A673 (cell line): ENCODE measurements at regions not wholly inside any gene's neighbourhood (a gene's known extent, or its start where the extent isn't known, plus 50 kb on each side); places are given as distances from the start of the nearest gene placed in this dataset.

Source experiments
- BruUV-seq: library from RNA; stranded (reverse); fragments of 400-500 nt; replicated peaks from 2 replicates; lab custom pipeline; 2021; lab: Mats Ljungman, UMichigan
- CTCF ChIA-PET: fragments of 300-600 bp; sonication (Branson Sonifier 250); formaldehyde crosslinking; loops from one replicate; lab custom pipeline; 2022; ENCODE audit warnings: antibody characterized with exemption; lab: Charles Lee
- POLR2A ChIA-PET: fragments of 300-600 bp; sonication (Branson Sonifier 250); formaldehyde crosslinking; loops from one replicate; lab custom pipeline; 2022; ENCODE audit warnings: antibody characterized with exemption; ENCODE audit not compliant: low non-redundant PET; lab: Charles Lee
- DNase-seq: peaks from one replicate; pipeline ENCODE4 v3.0.0-alpha.2; 2015; ENCODE audit warnings: low spot score
- H3K27ac ChIP-seq: fragments of 200-600 bp; sonication (generic); 2 replicates; pipeline ENCODE4 v1.5.1; 2016; ENCODE audit warnings: mixed run types, low read depth, mild to moderate bottlenecking, mixed read lengths, antibody characterized with exemption, low read length; ENCODE audit not compliant: poor library complexity, severe bottlenecking
- H3K27me3 ChIP-seq: fragments of 200-600 bp; sonication (generic); replicated peaks from 2 replicates; pipeline ENCODE4 v1.6.1; 2017; ENCODE audit warnings: mixed run types, low read depth, mild to moderate bottlenecking, mixed read lengths, antibody characterized with exemption, low read length; ENCODE audit not compliant: insufficient read depth, poor library complexity
- H3K36me3 ChIP-seq: fragments of 200-600 bp; sonication (generic); 2 replicates; pipeline ENCODE4 v1.6.1; 2016; ENCODE audit warnings: mixed run types, mild to moderate bottlenecking, mixed read lengths, antibody characterized with exemption, low read length; ENCODE audit not compliant: insufficient read depth, poor library complexity, severe bottlenecking
- H3K4me1 ChIP-seq: fragments of 200-600 bp; sonication (generic); 2 replicates; pipeline ENCODE4 v1.6.1; 2017; ENCODE audit warnings: mixed run types, mild to moderate bottlenecking, mixed read lengths, antibody characterized with exemption, low read length; ENCODE audit not compliant: insufficient read depth, poor library complexity, severe bottlenecking
- H3K4me3 ChIP-seq: fragments of 200-600 bp; sonication (generic); 2 replicates; pipeline ENCODE4 v1.5.1; 2016; ENCODE audit warnings: low read depth, mixed run types, mild to moderate bottlenecking, mixed read lengths, low read length; ENCODE audit not compliant: poor library complexity, severe bottlenecking
- H3K9me3 ChIP-seq: fragments of 200-600 bp; sonication (generic); 2 replicates; pipeline ENCODE4 v1.6.1; 2016; ENCODE audit warnings: mixed run types, low read depth, mild to moderate bottlenecking, mixed read lengths, antibody characterized with exemption, low read length; ENCODE audit not compliant: poor library complexity, severe bottlenecking
- EZH2 ChIP-seq: fragments of 200-600 bp; sonication (generic); IDR thresholded peaks from 2 replicates; pipeline ENCODE4 v1.6.1; 2017; ENCODE audit warnings: borderline replicate concordance, low read depth, mild to moderate bottlenecking, mixed read lengths, antibody characterized with exemption, low read length; ENCODE audit not compliant: poor library complexity, severe bottlenecking
- intact Hi-C: fragments of 100-400 bp; cut with micrococcal nuclease; formaldehyde crosslinking; loops from one replicate; pipeline ENCODE4 v1.10.0; 2022; ENCODE audit not compliant: unreplicated experiment
- TF ChIP-seq, protein P1 (sequence below): fragments of 300-800, 200-600 bp; sonication (generic); conservative IDR thresholded peaks from 2 replicates; pipeline ENCODE4 v1.5.1; 2017; ENCODE audit warnings: low read depth, mild to moderate bottlenecking, antibody characterized with exemption, low read length, moderate library complexity, mixed read lengths

DNA sequence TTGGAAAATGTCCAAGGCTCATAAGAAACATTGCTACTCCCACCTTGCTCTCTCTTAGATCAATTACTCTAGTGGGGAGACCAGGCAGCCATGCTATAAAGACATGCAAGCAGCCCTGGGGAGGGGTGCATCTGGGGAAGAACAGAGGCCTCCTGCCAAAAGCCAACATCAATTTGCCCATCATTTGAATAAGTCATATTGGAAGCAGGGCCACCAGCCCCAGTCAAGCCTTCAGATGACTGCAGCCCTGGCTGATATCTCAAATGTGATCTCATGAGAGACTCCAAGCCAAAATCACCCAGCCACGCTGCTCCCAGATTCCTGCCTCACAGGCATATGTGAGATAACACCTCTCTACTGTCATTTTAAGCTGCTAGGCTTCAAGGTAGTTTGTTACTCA is 157.5 kb upstream of the PDE1C start:
- intact Hi-C loops: no loop called here
- ChIA-PET POLR2A (no interaction called here), CTCF (no interaction called here)
- Histone ChIP-seq H3K4me1 (no peaks in the 10 kb centered on the region), H3K9me3 (no peaks in the 10 kb centered on the region), H3K27me3 (peaks cover 29% of the 10 kb centered on the region), H3K4me3 (no peak overlapping the region), H3K27ac (no peak overlapping the region), H3K36me3 (no peaks in the 10 kb centered on the region)
- no peak for DNase-seq
- no TSS peak for BruUV-seq
- TF ChIP-seq, protein P1, sequence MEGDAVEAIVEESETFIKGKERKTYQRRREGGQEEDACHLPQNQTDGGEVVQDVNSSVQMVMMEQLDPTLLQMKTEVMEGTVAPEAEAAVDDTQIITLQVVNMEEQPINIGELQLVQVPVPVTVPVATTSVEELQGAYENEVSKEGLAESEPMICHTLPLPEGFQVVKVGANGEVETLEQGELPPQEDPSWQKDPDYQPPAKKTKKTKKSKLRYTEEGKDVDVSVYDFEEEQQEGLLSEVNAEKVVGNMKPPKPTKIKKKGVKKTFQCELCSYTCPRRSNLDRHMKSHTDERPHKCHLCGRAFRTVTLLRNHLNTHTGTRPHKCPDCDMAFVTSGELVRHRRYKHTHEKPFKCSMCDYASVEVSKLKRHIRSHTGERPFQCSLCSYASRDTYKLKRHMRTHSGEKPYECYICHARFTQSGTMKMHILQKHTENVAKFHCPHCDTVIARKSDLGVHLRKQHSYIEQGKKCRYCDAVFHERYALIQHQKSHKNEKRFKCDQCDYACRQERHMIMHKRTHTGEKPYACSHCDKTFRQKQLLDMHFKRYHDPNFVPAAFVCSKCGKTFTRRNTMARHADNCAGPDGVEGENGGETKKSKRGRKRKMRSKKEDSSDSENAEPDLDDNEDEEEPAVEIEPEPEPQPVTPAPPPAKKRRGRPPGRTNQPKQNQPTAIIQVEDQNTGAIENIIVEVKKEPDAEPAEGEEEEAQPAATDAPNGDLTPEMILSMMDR: no peak
- no peak for TF ChIP-seq EZH2

DNA sequence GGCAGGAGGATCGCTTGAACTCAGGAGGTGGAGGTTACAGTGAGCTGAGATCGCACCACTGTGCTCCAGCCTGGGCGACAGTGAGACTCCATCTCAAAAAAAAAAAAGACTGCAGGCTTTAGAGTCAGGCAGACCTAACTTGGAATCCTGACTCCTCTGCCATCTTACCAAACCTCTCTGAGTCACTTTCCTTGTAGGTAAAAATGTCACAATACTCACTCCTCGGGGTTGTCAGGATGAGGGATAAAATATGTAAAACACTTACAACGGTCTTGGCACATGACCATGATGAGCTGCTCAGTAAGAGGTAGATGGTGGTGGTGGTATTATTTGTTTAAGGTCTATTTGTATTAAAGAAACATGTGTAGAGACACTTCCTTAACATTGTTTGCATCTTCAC is 154.1 kb upstream of the PDE1C start:
- ChIA-PET CTCF (no interaction called here), POLR2A (no interaction called here)
- no peak for TF ChIP-seq EZH2
- TF ChIP-seq, protein P1: no peak
- intact Hi-C loops: no loop called here
- Histone ChIP-seq H3K27me3 (peaks cover 7% of the 10 kb centered on the region), H3K36me3 (no peaks in the 10 kb centered on the region), H3K4me3 (no peak overlapping the region), H3K9me3 (no peaks in the 10 kb centered on the region), H3K4me1 (no peaks in the 10 kb centered on the region), H3K27ac (no peak overlapping the region)
- BruUV-seq: no TSS peak
- no peak for DNase-seq

DNA sequence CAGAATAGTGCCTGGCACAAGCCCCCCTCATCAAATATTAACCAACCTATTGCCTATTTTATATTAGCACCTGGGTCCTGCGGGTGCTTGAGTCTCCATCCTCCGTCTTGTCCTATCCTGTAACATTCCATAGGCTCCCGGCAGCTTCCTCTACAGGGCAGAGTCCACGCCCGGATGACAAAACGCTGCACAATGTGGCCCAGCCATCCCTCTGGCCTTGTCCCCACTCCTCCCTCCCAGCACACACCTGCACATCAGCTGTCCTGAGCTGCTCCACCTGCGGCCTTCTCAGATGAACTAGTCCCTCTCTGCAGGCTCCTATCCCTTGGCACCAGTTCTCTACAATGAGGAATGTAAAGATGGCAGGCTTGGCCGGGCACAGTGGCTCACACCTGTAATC is 153.5 kb upstream of the PDE1C start:
- Histone ChIP-seq H3K27me3 (peaks cover 7% of the 10 kb centered on the region), H3K36me3 (no peaks in the 10 kb centered on the region), H3K27ac (no peak overlapping the region), H3K9me3 (no peaks in the 10 kb centered on the region), H3K4me3 (no peak overlapping the region), H3K4me1 (no peaks in the 10 kb centered on the region)
- intact Hi-C loops: no loop called here
- TF ChIP-seq EZH2: no peak
- TF ChIP-seq, protein P1: no peak
- CTCF ChIA-PET: no interaction called here
- no TSS peak for BruUV-seq
- DNase-seq: no peak
- POLR2A ChIA-PET: no interaction called here
